ENCODE measurements at regions not wholly inside any gene's neighbourhood (a gene's known extent, or its start where the extent isn't known, plus 50 kb on each side); places are given as distances from the start of the nearest gene placed in this dataset.
A peak's percentile ranks its signal among the peaks of the same experiment; 100 is the strongest.
"Not testable (repeated sequence)": the region's sequence is repeated elsewhere in the genome, so short reads cannot be mapped to it uniquely, and the experiment has no call there.

GRCh38 chr1:68881330-68882194, 384.7 kb upstream of the DEPDC1 start:
- DNase-seq: not testable (repeated sequence)

DNA sequence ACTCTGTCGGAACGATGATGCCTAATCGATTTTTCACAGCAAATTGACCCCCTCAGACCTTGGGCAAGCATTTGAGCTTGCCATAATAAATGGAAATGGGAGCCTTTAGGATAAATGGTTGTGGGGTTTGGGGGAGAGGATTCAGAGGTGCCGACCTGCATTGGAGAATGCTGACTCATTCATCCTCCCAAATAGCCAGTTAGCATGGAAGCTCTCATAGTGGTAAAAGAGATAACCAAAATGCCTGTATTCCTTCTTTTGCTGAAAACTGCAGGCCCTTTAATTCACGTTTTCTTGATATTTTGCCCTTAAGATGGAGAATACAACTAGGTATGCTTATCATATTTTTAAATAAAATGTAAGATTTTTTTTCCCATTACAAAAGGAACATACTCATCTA, 392.6 kb upstream of the DEPDC1 start:
- no peak for DNase-seq

DNA sequence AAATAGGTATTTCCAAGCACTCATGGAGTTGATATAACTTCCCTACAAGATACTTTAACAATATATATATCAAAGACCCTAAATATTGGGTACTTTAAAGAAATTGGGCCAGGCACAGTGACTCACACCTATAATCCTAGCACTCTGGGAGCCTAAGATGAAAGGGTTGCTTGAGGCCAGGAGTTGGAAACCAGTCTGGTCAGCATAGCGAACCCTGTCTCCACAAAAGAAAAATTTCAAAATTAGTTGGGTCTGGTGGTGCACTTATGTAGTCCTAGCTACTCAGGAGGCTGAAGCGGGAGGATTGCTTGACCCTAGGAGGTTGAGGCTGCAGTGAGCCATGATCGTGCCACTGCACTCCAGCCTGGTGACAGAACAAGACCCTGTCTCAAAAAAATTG, 393.9 kb upstream of the DEPDC1 start:
- DNase-seq: no peak

- no peak for DNase-seq
Measured at GRCh38 chr1:68904477-68904876, 407.6 kb upstream of the DEPDC1 start.

DNA sequence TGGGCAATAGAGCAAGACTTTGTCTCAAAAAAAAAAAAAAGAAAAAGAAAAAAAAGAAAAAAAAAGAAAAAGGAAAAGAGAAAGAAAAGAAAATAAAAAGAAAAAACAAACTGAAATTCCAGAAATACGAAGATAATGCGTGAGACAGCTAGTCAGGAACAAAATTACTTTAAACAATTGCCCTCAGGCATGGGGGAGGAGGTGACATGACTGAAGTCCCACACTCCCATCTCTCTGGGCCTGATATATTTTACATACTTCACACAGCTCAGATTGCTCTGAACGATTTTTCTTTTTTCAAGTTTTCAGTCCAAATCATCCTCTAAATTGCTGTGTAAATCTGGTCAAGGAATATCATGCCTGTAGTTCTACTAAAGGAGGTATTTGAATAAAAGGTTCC, 409.5 kb upstream of the DEPDC1 start:
- DNase-seq: no peak

- DNase-seq: no peak
Measured at GRCh38 chr1:68907491-68907890, 410.6 kb upstream of the DEPDC1 start.

GRCh38 chr1:68908316-68908715, 411.4 kb upstream of the DEPDC1 start:
- DNase-seq: no peak

DNA sequence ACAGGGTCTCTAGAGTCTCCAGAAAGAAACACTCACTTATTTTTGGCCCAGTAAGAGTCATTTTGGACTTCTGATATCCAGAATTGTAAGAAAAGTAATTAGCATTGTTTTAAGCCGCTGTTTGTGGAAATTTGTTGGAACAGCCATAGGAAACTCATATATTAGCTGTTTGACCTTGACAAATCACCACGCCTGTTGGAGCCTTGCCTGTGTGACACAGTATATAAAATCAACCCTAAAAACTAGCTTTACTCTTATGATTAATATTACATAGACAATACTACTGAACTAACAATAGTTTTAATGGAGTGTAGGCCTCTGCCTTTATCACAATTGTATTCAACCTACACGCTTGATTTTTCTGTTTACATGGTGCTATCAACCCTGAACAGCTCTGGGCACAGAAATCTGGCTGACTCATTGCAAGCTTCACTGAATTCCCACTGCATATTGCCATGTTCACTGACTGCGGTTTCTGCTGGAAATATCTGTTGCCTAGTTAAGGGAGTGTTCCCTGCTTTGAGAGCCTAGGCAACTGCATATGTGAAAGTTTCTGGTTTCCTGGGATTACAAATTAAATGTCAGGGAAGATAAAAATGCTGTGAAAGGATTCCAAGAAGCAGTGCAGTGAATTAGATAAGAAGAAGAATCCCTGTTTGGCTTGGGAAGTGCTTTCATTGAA, 419.5 kb upstream of the DEPDC1 start:
- no peak for DNase-seq

DNA sequence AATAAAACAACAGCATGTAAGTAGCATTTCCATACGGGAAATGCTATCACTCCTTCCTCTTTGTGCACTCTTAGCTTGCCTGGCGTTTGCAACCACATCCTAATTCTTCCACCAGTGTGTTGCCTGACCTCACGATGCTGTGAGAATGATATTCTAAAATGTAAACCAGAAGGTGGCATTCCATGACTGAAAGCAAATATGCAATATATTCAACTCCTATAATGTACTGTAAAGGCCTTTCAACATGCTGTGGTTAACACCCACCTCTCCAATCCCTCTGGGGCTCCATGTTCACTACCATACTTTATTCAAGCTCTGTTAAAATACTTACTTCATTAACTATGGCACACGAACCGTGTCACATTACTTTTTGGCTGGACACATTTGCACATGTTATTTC, 420.6 kb upstream of the DEPDC1 start:
- DNase-seq: no peak

DNA sequence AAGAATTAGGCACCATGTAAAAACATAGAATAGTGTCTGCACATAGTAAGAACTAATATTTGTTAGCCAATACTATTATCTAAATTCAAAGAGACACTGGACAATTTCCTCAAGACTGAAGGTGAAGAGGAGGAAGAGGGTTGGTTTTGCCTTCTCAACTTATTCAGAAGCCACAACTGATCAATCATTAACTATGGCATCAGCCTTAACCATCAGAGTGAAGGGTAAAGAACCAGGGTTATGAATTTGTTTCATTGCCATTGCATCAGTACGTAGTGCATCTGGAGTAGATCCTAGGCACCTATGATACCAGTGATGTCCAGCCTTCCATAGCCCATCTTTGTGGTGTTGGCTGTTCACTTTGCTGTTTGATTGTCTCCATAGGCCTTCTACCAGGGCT, 421.7 kb upstream of the DEPDC1 start:
- no peak for DNase-seq

- DNase-seq: no peak
Measured at GRCh38 chr1:68919075-68919474, 422.2 kb upstream of the DEPDC1 start.

GRCh38 chr1:68923475-68924088, 426.7 kb upstream of the DEPDC1 start:
- DNase-seq: not testable (repeated sequence)

DNA sequence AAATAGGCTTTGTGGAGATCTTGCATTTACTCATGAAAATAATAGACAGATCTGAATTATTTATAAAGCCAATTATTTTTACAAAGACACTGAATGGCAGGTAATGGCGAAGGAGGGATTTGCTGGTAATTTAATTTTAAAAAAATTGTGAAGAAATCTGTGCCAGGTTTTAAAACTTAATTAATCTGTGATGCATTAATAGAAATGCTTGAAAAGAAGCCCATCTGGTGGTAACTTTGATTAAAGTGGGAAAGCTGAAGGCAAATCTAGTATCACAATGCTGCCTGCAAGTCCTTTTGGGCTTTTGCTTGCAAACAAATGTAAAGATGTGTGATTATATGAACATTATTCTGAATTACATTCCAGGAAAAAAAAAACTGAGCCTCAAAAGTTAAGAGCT, 433.2 kb upstream of the DEPDC1 start:
- no peak for DNase-seq

- no peak for DNase-seq
Measured at GRCh38 chr1:68936530-68936929, 439.6 kb upstream of the DEPDC1 start.

DNA sequence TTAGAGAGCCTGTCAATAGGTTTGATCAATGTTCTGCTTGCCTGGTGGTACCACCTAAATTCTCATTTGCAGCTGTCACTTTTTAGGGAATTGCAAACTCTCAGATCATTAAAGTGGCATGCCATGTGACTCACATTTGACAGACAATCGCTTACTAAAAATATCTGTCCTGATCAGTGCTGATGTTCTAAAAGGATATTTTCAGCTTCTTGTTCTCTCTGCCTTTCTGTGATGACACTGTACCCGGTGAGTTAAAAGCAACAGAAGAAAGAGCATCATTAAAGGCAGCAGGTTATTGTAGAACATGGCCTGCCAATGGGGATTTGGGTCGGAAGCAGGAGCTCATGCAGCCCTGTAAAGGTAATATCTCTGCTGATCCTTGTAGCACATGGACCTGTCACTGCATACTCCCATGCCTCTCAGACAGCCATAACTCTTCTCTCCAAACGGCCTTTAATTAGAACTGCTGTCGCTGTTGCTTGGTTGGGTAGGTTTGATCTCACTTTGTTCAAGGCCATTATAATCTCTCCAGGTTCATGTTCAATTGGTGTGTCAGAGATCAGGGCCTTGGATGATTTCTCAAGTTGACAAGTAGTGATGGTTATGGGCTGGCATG, 441.3 kb upstream of the DEPDC1 start:
- no peak for DNase-seq

DNA sequence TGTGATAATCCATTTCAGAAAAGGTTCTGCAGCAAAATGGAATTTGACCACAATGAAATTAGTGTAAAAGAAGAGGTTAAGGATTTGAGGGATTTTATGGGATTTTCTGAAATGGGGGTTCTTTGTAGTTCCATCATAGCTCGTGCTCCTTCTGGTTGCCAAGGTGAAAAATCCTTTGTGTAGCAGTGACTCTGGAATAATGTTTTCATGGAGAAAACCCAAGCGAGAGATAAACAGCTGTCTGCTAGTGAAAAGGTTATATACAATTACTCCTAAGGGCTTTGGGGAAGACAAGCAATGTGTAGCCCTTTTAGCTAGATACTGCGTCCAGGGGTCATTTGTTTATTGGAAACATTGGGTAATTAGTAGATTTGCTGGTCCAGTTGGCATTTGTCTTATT, 453.2 kb upstream of the DEPDC1 start:
- DNase-seq: no peak

- DNase-seq: no peak
Measured at GRCh38 chr1:68953311-68953710, 456.4 kb upstream of the DEPDC1 start.

DNA sequence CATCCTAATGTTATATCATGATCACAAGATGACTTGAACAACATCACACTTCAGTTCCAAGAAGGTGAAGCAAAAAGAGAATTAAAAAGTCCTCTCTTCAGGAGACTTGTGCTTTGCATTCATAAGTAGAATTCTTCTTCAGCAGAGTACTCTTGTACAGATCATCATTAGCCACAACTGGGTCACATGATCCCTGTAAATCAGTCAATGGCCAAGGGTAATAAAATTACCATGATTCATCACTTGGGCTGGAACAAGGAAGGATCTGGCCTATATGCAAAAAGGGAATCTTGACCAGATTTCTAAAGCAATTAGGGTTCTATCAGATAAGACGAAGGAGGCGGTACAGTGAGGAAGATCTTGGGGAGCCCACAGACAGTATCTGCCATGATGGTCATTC, 458.0 kb upstream of the DEPDC1 start:
- peak; percentile 16 for DNase-seq

- DNase-seq: peak; percentile 76
Measured at GRCh38 chr1:68955424-68955823, 458.5 kb upstream of the DEPDC1 start.

GRCh38 chr1:68958958-68959357, 462.1 kb upstream of the DEPDC1 start:
- DNase-seq: no peak

DNA sequence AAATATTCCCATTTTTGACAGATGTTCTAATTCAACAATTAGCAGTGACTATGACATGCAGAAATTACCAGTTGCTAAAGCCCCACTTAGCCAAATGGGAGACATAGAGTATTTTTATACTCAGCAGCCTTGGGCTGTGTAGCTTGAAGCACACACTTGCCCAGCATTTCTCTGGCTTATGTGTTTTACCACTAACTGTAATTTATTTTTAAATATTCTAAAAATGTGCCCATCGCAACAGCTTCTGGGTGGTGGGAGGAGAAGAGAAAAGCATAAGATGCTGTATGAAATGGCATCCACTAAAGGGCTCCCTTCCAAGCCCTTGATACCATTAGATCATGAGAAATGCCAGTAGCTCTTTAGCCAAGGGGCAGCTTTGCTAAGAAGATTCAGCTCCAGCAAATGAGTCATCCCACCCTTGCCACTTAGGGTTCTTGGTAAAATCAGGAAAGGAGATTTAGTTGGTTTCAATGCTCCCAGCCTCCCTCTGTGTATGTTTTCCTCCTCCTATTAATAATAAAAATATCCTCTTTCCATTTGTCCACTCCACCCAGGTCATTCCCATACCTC, 462.7 kb upstream of the DEPDC1 start:
- DNase-seq: no peak

DNA sequence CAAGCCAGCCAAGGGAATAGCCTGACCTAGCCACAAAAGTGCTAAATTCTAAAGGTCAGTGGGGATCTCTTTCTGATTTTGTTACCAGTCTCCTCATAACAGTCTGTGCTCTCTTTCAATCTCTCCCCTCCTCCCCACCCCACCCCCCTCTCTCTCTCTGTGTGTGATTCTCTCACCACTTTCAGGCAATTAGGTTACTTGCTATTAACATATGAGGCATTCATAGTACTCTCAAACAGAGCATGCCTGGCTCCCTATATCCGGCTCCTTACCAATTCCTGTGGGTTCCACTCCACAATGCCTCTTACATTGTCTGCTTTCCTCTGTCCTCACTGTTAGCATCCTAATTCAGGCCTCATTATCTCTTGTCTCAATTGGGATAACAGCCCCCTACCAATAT, 464.3 kb upstream of the DEPDC1 start:
- DNase-seq: no peak

- DNase-seq: no peak
Measured at GRCh38 chr1:68963353-68963752, 466.5 kb upstream of the DEPDC1 start.
